ENCODE measurements at regions not wholly inside any gene's neighbourhood (a gene's known extent, or its start where the extent isn't known, plus 50 kb on each side); places are given as distances from the start of the nearest gene placed in this dataset.

DNA sequence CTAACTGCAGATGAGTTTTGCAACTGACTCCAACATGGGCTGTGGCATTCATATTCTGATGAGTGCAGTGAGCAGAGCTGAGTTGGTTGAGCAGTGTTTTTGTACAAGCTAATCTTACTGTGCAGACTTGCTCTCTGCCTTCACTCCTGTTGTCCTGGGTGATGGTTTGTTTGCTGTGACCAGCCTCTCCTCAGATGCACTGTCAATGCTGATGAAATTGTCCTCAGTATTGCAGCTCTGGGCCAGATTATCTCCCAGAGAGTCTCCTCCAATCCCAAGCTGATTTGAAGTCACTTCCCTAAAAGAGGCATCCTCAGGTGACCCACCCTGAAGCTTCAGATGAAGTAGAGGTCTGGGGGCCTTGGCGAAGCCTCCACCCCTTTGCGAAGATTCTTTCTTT, 581.8 kb downstream of the ACTL7B start:
- intact Hi-C loops (cut with DNase I): loop anchor here (5.0 kb wide), 1 partner anchor 792 kb away; no protein-coding TSS in a partner anchor
- DNase-seq: no peak
- TF ChIP-seq, protein P1, sequence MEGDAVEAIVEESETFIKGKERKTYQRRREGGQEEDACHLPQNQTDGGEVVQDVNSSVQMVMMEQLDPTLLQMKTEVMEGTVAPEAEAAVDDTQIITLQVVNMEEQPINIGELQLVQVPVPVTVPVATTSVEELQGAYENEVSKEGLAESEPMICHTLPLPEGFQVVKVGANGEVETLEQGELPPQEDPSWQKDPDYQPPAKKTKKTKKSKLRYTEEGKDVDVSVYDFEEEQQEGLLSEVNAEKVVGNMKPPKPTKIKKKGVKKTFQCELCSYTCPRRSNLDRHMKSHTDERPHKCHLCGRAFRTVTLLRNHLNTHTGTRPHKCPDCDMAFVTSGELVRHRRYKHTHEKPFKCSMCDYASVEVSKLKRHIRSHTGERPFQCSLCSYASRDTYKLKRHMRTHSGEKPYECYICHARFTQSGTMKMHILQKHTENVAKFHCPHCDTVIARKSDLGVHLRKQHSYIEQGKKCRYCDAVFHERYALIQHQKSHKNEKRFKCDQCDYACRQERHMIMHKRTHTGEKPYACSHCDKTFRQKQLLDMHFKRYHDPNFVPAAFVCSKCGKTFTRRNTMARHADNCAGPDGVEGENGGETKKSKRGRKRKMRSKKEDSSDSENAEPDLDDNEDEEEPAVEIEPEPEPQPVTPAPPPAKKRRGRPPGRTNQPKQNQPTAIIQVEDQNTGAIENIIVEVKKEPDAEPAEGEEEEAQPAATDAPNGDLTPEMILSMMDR (IDR thresholded peaks at IDR 0.05): no peak
- H3K27me3 ChIP-seq: no peaks in the 10 kb centered on the region
- H3K4me3 ChIP-seq: no peak overlapping the region
- no peaks in the 10 kb centered on the region for H3K9me3 ChIP-seq
- no peaks in the 10 kb centered on the region for H3K36me3 ChIP-seq
- no peak overlapping the region for H3K27ac ChIP-seq
- H3K9ac ChIP-seq (ENCODE audit: low read depth in 2 of 2, low read length in 2 of 2): no peak overlapping the region
- no peaks in the 10 kb centered on the region for H3K4me1 ChIP-seq

DNA sequence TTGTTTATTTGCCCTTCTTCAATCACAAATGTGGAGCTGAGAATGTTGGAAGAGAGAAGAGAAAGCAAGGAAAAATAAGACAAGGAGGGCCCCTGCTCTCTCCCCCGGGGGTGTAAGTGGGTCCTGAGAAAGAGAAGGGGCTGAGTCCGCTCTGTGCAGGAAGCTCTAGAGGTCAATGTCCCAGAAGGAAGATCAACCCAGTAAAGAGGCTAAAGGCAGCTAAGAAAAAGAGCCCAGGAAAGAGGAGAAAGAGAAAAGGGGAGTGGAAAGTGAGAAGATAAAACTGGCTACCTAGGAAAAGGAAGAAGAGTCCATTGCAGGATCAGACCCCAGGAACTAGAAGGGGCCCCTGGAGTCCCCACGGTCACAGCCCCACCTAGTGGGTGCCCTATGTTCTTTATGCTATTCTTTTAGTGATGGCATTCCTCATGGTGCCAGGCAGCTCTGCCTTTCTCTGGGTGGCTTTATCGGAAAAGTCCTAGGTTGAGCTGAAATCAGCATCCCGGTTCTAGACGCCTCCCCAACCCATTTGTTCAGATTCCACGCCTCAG, 583.4 kb downstream of the ACTL7B start:
- H3K27ac ChIP-seq: peak overlapping the region; percentile 70
- H3K4me3 ChIP-seq: no peak overlapping the region
- TF ChIP-seq, protein P1 (IDR thresholded peaks at IDR 0.05): peak; percentile 52
- peak; percentile 77 for DNase-seq
- H3K36me3 ChIP-seq: no peaks in the 10 kb centered on the region
- no peaks in the 10 kb centered on the region for H3K4me1 ChIP-seq
- peak overlapping the region; percentile 46 to 68 for H3K9ac ChIP-seq (ENCODE audit: low read depth in 2 of 2, low read length in 2 of 2)
- H3K9me3 ChIP-seq: no peaks in the 10 kb centered on the region
- no peaks in the 10 kb centered on the region for H3K27me3 ChIP-seq
- intact Hi-C loops (cut with DNase I): loop anchor here (5.0 kb wide), 1 partner anchor 790 kb away; no protein-coding TSS in a partner anchor

DNA sequence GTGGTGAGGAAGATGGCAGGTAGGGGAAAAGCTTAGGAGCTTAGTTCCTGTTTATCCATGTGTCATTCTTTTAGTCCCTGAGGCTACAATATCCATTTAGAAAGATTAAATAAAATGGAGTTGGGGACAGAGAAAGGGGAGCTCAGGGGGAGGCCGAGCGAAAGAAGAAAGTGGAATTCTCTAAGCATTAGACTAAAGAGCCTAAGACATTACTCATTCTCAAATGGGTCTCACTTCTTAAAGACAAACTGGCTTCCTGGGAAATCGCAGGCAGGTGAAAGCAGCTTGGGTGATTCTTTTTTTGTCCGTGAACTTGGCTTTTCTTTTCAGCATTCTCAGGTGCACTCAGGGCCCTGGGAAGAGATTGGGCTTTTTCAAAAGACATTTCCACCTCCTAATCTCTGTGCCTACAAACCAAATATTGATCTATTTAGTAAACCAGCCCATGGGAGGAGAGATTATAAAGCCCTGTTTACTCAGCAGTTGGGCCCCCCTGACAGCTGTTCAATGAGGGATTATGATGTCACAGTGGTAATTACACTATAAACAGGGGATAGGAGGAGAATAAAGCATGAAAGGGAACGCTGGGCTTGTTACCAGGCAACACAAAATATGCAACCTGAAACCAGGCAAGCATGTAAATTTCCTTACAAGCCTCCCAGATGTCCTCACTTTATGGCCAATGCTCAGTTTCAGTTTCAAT, 584.0 kb downstream of the ACTL7B start:
- H3K9ac ChIP-seq (ENCODE audit: low read depth in 2 of 2, low read length in 2 of 2): peak overlapping the region; percentile 46 to 68
- H3K27me3 ChIP-seq: no peaks in the 10 kb centered on the region
- TF ChIP-seq, protein P1 (IDR thresholded peaks at IDR 0.05): no peak
- H3K4me3 ChIP-seq: no peak overlapping the region
- H3K27ac ChIP-seq: peak overlapping the region; percentile 70
- H3K4me1 ChIP-seq: no peaks in the 10 kb centered on the region
- no peaks in the 10 kb centered on the region for H3K9me3 ChIP-seq
- peak; percentile 78 for DNase-seq
- intact Hi-C loops (cut with DNase I): loop anchor here (5.0 kb wide), 1 partner anchor 789 kb away; no protein-coding TSS in a partner anchor
- H3K36me3 ChIP-seq: no peaks in the 10 kb centered on the region

DNA sequence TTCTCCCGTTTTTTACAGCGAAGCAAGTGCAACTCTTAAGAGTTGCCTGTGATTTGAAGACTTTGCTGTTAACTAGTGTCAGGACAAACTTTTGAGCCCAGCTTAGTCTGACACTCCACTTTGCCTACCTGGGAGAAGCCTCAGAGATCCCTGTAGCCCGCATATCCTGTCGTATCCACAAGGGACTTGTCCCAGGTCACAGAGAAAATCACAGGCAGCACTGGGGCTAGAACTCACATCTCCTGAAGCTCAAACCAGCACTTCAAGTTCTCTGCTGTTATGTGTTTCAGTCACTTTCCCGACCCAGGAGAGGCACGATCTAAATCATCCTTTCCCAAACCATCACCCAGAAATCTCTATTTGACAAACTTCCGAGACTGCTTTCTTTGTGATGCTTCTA, 584.5 kb downstream of the ACTL7B start:
- Histone ChIP-seq H3K4me3 (no peak overlapping the region), H3K27me3 (no peaks in the 10 kb centered on the region), H3K36me3 (no peaks in the 10 kb centered on the region), H3K9ac (ENCODE audit: low read depth in 2 of 2, low read length in 2 of 2) (peak overlapping the region in 1 of 2 donors; percentile 43), H3K9me3 (no peaks in the 10 kb centered on the region), H3K4me1 (no peaks in the 10 kb centered on the region), H3K27ac (peak overlapping the region; percentile 70)
- TF ChIP-seq, protein P1 (IDR thresholded peaks at IDR 0.05): no peak
- no peak for DNase-seq
- intact Hi-C loops (cut with DNase I): loop anchor here (5.0 kb wide), 1 partner anchor 789 kb away; no protein-coding TSS in a partner anchor

DNA sequence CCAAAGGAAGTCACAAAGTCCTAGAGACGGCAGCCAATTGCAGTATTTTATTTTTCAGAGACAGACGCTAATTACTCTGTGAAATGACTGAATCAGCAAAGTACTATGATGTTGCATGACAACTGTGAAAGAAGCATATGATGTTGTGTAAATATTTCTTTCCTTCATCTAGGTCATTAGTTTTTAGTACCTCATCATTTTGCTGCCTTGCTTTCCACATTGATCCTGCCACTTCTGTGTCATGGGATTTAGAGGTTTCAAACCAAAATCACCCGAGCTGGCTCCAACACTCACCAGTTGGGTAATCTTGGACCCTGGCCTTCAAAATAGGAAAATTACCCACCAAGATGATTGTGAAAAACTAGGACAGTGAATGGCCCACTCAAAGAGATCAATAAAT, 585.2 kb downstream of the ACTL7B start:
- H3K4me3 ChIP-seq: no peak overlapping the region
- no peaks in the 10 kb centered on the region for H3K4me1 ChIP-seq
- TF ChIP-seq, protein P1 (IDR thresholded peaks at IDR 0.05): no peak
- peak overlapping the region; percentile 70 for H3K27ac ChIP-seq
- no peaks in the 10 kb centered on the region for H3K36me3 ChIP-seq
- H3K27me3 ChIP-seq: no peaks in the 10 kb centered on the region
- intact Hi-C loops (cut with DNase I): loop anchor here (5.0 kb wide), 1 partner anchor 788 kb away; no protein-coding TSS in a partner anchor
- H3K9me3 ChIP-seq: no peaks in the 10 kb centered on the region
- H3K9ac ChIP-seq (ENCODE audit: low read depth in 2 of 2, low read length in 2 of 2): no peak overlapping the region
- no peak for DNase-seq
